HFFc6 (cell line): ENCODE measurements at regions not wholly inside any gene's neighbourhood (a gene's known extent, or its start where the extent isn't known, plus 50 kb on each side); places are given as distances from the start of the nearest gene placed in this dataset.

Experiments
- DNase-seq: peaks from one replicate; pipeline ENCODE4 v3.0.0-alpha.2; 2018
- H3K27ac Mint-ChIP-seq: 2 replicates; pipeline ENCODE4 v1.8.0; 2020; ENCODE audit warnings: mild to moderate bottlenecking, mixed read lengths
- H3K27me3 Mint-ChIP-seq: 2 replicates; pipeline ENCODE4 v1.8.0; 2021; ENCODE audit warnings: mild to moderate bottlenecking, moderate library complexity, mixed read lengths; ENCODE audit not compliant: insufficient read depth
- H3K36me3 Mint-ChIP-seq: 2 replicates; pipeline ENCODE4 v1.8.0; 2021; ENCODE audit warnings: low read depth, mixed read lengths
- H3K4me1 Mint-ChIP-seq: 2 replicates; pipeline ENCODE4 v1.8.0; 2020; ENCODE audit warnings: low read depth, mixed read lengths
- H3K4me3 Mint-ChIP-seq: 2 replicates; pipeline ENCODE4 v1.8.0; 2020; ENCODE audit warnings: mild to moderate bottlenecking, moderate library complexity, mixed read lengths
- H3K9me3 Mint-ChIP-seq: 2 replicates; pipeline ENCODE4 v1.8.0; 2020; ENCODE audit warnings: mild to moderate bottlenecking, mixed read lengths
- CTCF ChIP-seq: fragments of 200-600 bp; sonication (generic); IDR thresholded peaks from 2 replicates; pipeline ENCODE4 v1.5.0; 2021; ENCODE audit warnings: antibody characterized with exemption, mild to moderate bottlenecking

- no peaks in the 10 kb centered on the region for H3K36me3 Mint-ChIP-seq
- peaks cover 51% of the 10 kb centered on the region for H3K9me3 Mint-ChIP-seq
- no peak overlapping the region for H3K4me3 Mint-ChIP-seq
- TF ChIP-seq CTCF, result no peak
- peaks cover 2% of the 10 kb centered on the region; the same call in 1 of the 2 replicates for H3K27me3 Mint-ChIP-seq
- H3K4me1 Mint-ChIP-seq, result no peaks in the 10 kb centered on the region
- no peak overlapping the region for H3K27ac Mint-ChIP-seq
- DNase-seq, result no peak
These were observed 127.1 kb downstream of the SPATA19 start for GRCh38 chr11:133718238-133718637.

GRCh38 chr11:133716602-133717001, 128.7 kb downstream of the SPATA19 start:
- Mint-ChIP-seq H3K36me3 (0 out of 2 replicates have a peak, but pooled peaks cover 4% of the 10 kb centered on the region), H3K9me3 (peaks cover 56% of the 10 kb centered on the region), H3K4me1 (no peaks in the 10 kb centered on the region), H3K27me3 (peaks cover 2% of the 10 kb centered on the region; the same call in 1 of the 2 replicates), H3K27ac (no peak overlapping the region), H3K4me3 (no peak overlapping the region)
- DNase-seq, result no peak
- no peak for TF ChIP-seq CTCF

GRCh38 chr11:133715602-133716001, 129.7 kb downstream of the SPATA19 start:
- Mint-ChIP-seq H3K9me3 (peaks cover 56% of the 10 kb centered on the region), H3K27ac (no peak overlapping the region), H3K4me3 (no peak overlapping the region), H3K27me3 (peaks cover 2% of the 10 kb centered on the region; the same call in 1 of the 2 replicates), H3K4me1 (no peaks in the 10 kb centered on the region), H3K36me3 (0 out of 2 replicates have a peak, but pooled peaks cover 4% of the 10 kb centered on the region)
- no peak for DNase-seq
- TF ChIP-seq CTCF, result no peak

GRCh38 chr11:133714471-133715375, 130.6 kb downstream of the SPATA19 start:
- TF ChIP-seq CTCF, result no peak
- Mint-ChIP-seq H3K4me1 (no peaks in the 10 kb centered on the region), H3K4me3 (no peak overlapping the region), H3K27me3 (peaks cover 2% of the 10 kb centered on the region; the same call in 1 of the 2 replicates), H3K27ac (no peak overlapping the region), H3K9me3 (peaks cover 52% of the 10 kb centered on the region), H3K36me3 (0 out of 2 replicates have a peak, but pooled peaks cover 4% of the 10 kb centered on the region)
- no peak for DNase-seq

- DNase-seq, result no peak
- H3K4me3 Mint-ChIP-seq, result no peak overlapping the region
- peaks cover 47% of the 10 kb centered on the region for H3K9me3 Mint-ChIP-seq
These were observed 131.5 kb downstream of the SPATA19 start for GRCh38 chr11:133713844-133714243.

More at GRCh38 chr11:133713844-133714243, 131.5 kb downstream of the SPATA19 start:
- H3K27ac Mint-ChIP-seq, result no peak overlapping the region
- TF ChIP-seq CTCF, result no peak
- no peaks in the 10 kb centered on the region for H3K4me1 Mint-ChIP-seq
- no peaks in the 10 kb centered on the region; the same call in 1 of the 2 replicates for H3K27me3 Mint-ChIP-seq
- H3K36me3 Mint-ChIP-seq, result 0 out of 2 replicates have a peak, but pooled peaks cover 4% of the 10 kb centered on the region
